ENCODE measurements at regions not wholly inside any gene's neighbourhood (a gene's known extent, or its start where the extent isn't known, plus 50 kb on each side); places are given as distances from the start of the nearest gene placed in this dataset.
"Not testable (repeated sequence)": the region's sequence is repeated elsewhere in the genome, so short reads cannot be mapped to it uniquely, and the experiment has no call there.

GRCh38 chr3:102356506-102356905 is 78.3 kb upstream of the ZPLD1 start:
- no peak for DNase-seq
- no peak overlapping the region for H3K4me3 ChIP-seq

GRCh38 chr3:102357313-102357712 is 77.5 kb upstream of the ZPLD1 start:
- not testable (repeated sequence) for H3K9me3 ChIP-seq (replicated peaks); H3K27ac ChIP-seq; H3K36me3 ChIP-seq; H3K4me3 ChIP-seq; DNase-seq; H3K4me1 ChIP-seq; H3K27me3 ChIP-seq

More at GRCh38 chr3:102356506-102356905, 78.3 kb upstream of the ZPLD1 start:
- Histone ChIP-seq H3K36me3 (no peaks in the 10 kb centered on the region), H3K4me1 (peaks cover 7% of the 10 kb centered on the region; the same call in 1 of the 2 replicates), H3K27me3 (no peaks in the 10 kb centered on the region), H3K9me3 (replicated peaks) (no peaks in the 10 kb centered on the region), H3K27ac (no peak overlapping the region)

- Histone ChIP-seq H3K4me1 (no peaks in the 10 kb centered on the region), H3K27me3 (no peaks in the 10 kb centered on the region), H3K27ac (no peak overlapping the region), H3K4me3 (no peak overlapping the region), H3K9me3 (replicated peaks) (peaks cover 4% of the 10 kb centered on the region; the same call in 1 of the 2 replicates), H3K36me3 (no peaks in the 10 kb centered on the region)
- DNase-seq = no peak
Observed at GRCh38 chr3:102360183-102360860, 74.5 kb upstream of the ZPLD1 start.

GRCh38 chr3:102361101-102361500 is 73.7 kb upstream of the ZPLD1 start:
- Histone ChIP-seq H3K27ac (no peak overlapping the region), H3K27me3 (no peaks in the 10 kb centered on the region), H3K36me3 (no peaks in the 10 kb centered on the region), H3K9me3 (replicated peaks) (peaks cover 4% of the 10 kb centered on the region; the same call in 1 of the 2 replicates), H3K4me1 (no peaks in the 10 kb centered on the region), H3K4me3 (no peak overlapping the region)
- no peak for DNase-seq

- not testable (repeated sequence) for DNase-seq; H3K27ac ChIP-seq; H3K4me1 ChIP-seq; H3K36me3 ChIP-seq; H3K27me3 ChIP-seq; H3K4me3 ChIP-seq; H3K9me3 ChIP-seq (replicated peaks)
Observed at GRCh38 chr3:102366116-102366515, 68.7 kb upstream of the ZPLD1 start.

- Histone ChIP-seq H3K9me3 (replicated peaks) (no peaks in the 10 kb centered on the region), H3K4me1 (no peaks in the 10 kb centered on the region; the same call in 1 of the 2 replicates), H3K27ac (no peak overlapping the region), H3K4me3 (no peak overlapping the region), H3K27me3 (no peaks in the 10 kb centered on the region), H3K36me3 (no peaks in the 10 kb centered on the region)
- no peak for DNase-seq
Observed at GRCh38 chr3:102374863-102375634, 59.8 kb upstream of the ZPLD1 start.

GRCh38 chr3:102378216-102378615 is 56.6 kb upstream of the ZPLD1 start:
- H3K36me3 ChIP-seq = no peaks in the 10 kb centered on the region
- peaks cover 13% of the 10 kb centered on the region for H3K4me1 ChIP-seq
- H3K27ac ChIP-seq = no peak overlapping the region
- no peak overlapping the region for H3K4me3 ChIP-seq
- no peaks in the 10 kb centered on the region for H3K27me3 ChIP-seq
- DNase-seq = no peak
- H3K9me3 ChIP-seq (replicated peaks) = no peaks in the 10 kb centered on the region; the same call in 1 of the 2 replicates

GRCh38 chr3:102382201-102382600 is 52.6 kb upstream of the ZPLD1 start:
- H3K36me3 ChIP-seq; H3K9me3 ChIP-seq (replicated peaks); H3K27me3 ChIP-seq; H3K4me3 ChIP-seq: not testable (repeated sequence)
- peak; percentile 88 to 90 for DNase-seq
- Histone ChIP-seq H3K4me1 (peaks cover 28% of the 10 kb centered on the region), H3K27ac (peak overlapping the region; percentile 24)
